ENCODE measurements at regions not wholly inside any gene's neighbourhood (a gene's known extent, or its start where the extent isn't known, plus 50 kb on each side); places are given as distances from the start of the nearest gene placed in this dataset.

- ChIA-PET CTCF (interaction anchor here (1.0 to 1.6 kb wide), 2 partner anchors 21 to 35 kb away, joined by 3 to 6 read pairs; no protein-coding TSS in a partner anchor), POLR2A (no interaction called here)
- Histone ChIP-seq H3K27me3 (ENCODE audit: control insufficient read depth in 2 of 2, insufficient read depth in 2 of 2, low read length in 2 of 2) (no peaks in the 10 kb centered on the region), H3K4me3 (replicated peaks in 1 of 3; ENCODE audit: insufficient read depth in 1 of 3, low read depth in 1 of 3, low read length in 3 of 3) (no peak overlapping the region), H3K4me1 (ENCODE audit: control insufficient read depth, extremely low read depth, insufficient read depth, low read length) (peaks cover 23% of the 10 kb centered on the region), H3K79me2 (ENCODE audit: control insufficient read depth, insufficient read depth, low read length) (no peaks in the 10 kb centered on the region), H3K36me3 (ENCODE audit: control insufficient read depth in 2 of 2, extremely low read depth in 1 of 2, insufficient read depth in 2 of 2, low read length in 2 of 2) (no peaks in the 10 kb centered on the region), H3K9me3 (replicated peaks; ENCODE audit: control insufficient read depth, insufficient read depth, low read length) (no peaks in the 10 kb centered on the region), H3K9me1 (replicated peaks; ENCODE audit: control insufficient read depth, extremely low read depth, insufficient read depth, low read length) (no peaks in the 10 kb centered on the region), H3K9ac (replicated peaks; ENCODE audit: extremely low read depth, insufficient read depth, low read length) (no peak overlapping the region), H3K27ac (ENCODE audit: insufficient read depth, low read depth, low read length) (no peak overlapping the region), H4K20me1 (replicated peaks; ENCODE audit: control insufficient read depth, extremely low read depth, insufficient read depth, low read length) (no peaks in the 10 kb centered on the region), H2AFZ (ENCODE audit: low read depth, low read length) (peak overlapping the region; percentile 26), H3K4me2 (ENCODE audit: insufficient read depth, low read length) (peak overlapping the region; percentile 29)
- DNase-seq (ENCODE audit: low read depth, low spot score) (peak; percentile 24), FAIRE-seq (no peak)
- TF ChIP-seq MYC (IDR thresholded peaks at IDR 0.05; ENCODE audit: low read depth, low read length), result no peak
- no peak for TF ChIP-seq EZH2 (IDR thresholded peaks at IDR 0.05; ENCODE audit: borderline replicate concordance, low read depth, low read length, severe bottlenecking)
- no peak for TF ChIP-seq CTCF (IDR thresholded peaks at IDR 0.05; ENCODE audit: extremely low read depth in 1 of 2, insufficient read depth in 1 of 2, low read depth in 1 of 2, low read length in 2 of 2)
- TF ChIP-seq POLR2AphosphoS5 (IDR thresholded peaks at IDR 0.05; ENCODE audit: insufficient read depth, low read depth, low read length), result no peak
- no peak for TF ChIP-seq FOS (IDR thresholded peaks at IDR 0.05; ENCODE audit: borderline replicate concordance, insufficient read depth, low read length)
- no peak for TF ChIP-seq GATA2 (IDR thresholded peaks at IDR 0.05; ENCODE audit: insufficient read depth, insufficient read length, low read depth, low read length)
- no peak for TF ChIP-seq POLR2A (IDR thresholded peaks at IDR 0.05; ENCODE audit: low read depth, low read length)
- TF ChIP-seq MAX (IDR thresholded peaks at IDR 0.05; ENCODE audit: insufficient read depth, insufficient read length), result no peak
- TF ChIP-seq JUN (IDR thresholded peaks at IDR 0.05; ENCODE audit: borderline replicate concordance, insufficient read depth, insufficient read length, low read depth), result no peak
- dilution Hi-C loops (cut with MboI; ENCODE audit: extremely low pct_ligation_motif_present, low sequenced_read_pairs) (no loop called here), intact Hi-C loops (cut with micrococcal nuclease) (loop anchor here (10.0 kb wide), 1 partner anchor 156 kb away; the partner anchor contains the start of gene MMD)
- BruUV-seq (replicated peaks), result no TSS peak
Observed at GRCh38 chr17:55580596-55581133, 69.4 kb upstream of the SMIM36 start.
